ENCODE measurements at regions not wholly inside any gene's neighbourhood (a gene's known extent, or its start where the extent isn't known, plus 50 kb on each side); places are given as distances from the start of the nearest gene placed in this dataset.

GRCh38 chr6:78515271-78515670 lies 352.1 kb upstream of the IRAK1BP1 start:
- in situ Hi-C loops (cut with MboI; ENCODE audit: low sequenced_read_pairs), result no loop called here
- no peak overlapping the region for H2AFZ ChIP-seq (replicated peaks; ENCODE audit: low read length, poor library complexity)
- H3K9ac ChIP-seq (ENCODE audit: low read depth, low read length), result no peak overlapping the region
- H3K23ac ChIP-seq (ENCODE audit: low read depth, low read length), result no peak overlapping the region
- no peak overlapping the region for H3K4me3 ChIP-seq (ENCODE audit: insufficient read depth, low read depth, low read length)
- ATAC-seq (ENCODE audit: low read depth) (no peak), DNase-seq (no peak)
- no peak overlapping the region for H3K4me2 ChIP-seq (ENCODE audit: low read depth, low read length)
- H3K27me3 ChIP-seq (ENCODE audit: control insufficient read depth, insufficient read depth, low read length), result no peaks in the 10 kb centered on the region
- H4K5ac ChIP-seq (ENCODE audit: low read depth, low read length), result no peak overlapping the region
- no peak overlapping the region for H4K91ac ChIP-seq (ENCODE audit: insufficient read depth, low read depth, low read length)
- CTCF ChIA-PET, result interaction anchor here (0.6 kb wide), 1 partner anchor 97 kb away, joined by 3 read pairs; no protein-coding TSS in a partner anchor
- H4K8ac ChIP-seq (ENCODE audit: low read depth in 2 of 2, low read length in 2 of 2), result no peak overlapping the region
- no peak overlapping the region for H2BK120ac ChIP-seq (ENCODE audit: low read depth, low read length)
- POLR2A ChIA-PET (ENCODE audit: unreplicated experiment), result no interaction called here
- no peaks in the 10 kb centered on the region for H3K79me1 ChIP-seq (ENCODE audit: low read depth in 1 of 2, low read length in 2 of 2)
- TF ChIP-seq POLR2A (IDR thresholded peaks at IDR 0.05; ENCODE audit: low read depth, low read length) (no peak), FOS (IDR thresholded peaks at IDR 0.05; ENCODE audit: low read depth, low read length) (no peak), BHLHE40 (IDR thresholded peaks at IDR 0.05; ENCODE audit: low read depth, low read length) (no peak), RFX5 (IDR thresholded peaks at IDR 0.05; ENCODE audit: low read depth, low read length) (no peak), NFE2L2 (IDR thresholded peaks at IDR 0.05; ENCODE audit: low read depth, low read length) (no peak), CEBPB (IDR thresholded peaks at IDR 0.05; ENCODE audit: low read depth, low read length) (no peak), SMC3 (IDR thresholded peaks at IDR 0.05; ENCODE audit: low read depth, low read length) (no peak), MAZ (IDR thresholded peaks at IDR 0.05; ENCODE audit: borderline replicate concordance, low read depth, low read length) (no peak), ELK1 (IDR thresholded peaks at IDR 0.05; ENCODE audit: borderline replicate concordance, low read depth, low read length) (no peak), CTCF (conservative IDR thresholded peaks at IDR 0.05; ENCODE audit: low read depth, low read length) (no peak), USF2 (IDR thresholded peaks at IDR 0.05; ENCODE audit: low read depth, low read length) (no peak), RCOR1 (IDR thresholded peaks at IDR 0.05; ENCODE audit: insufficient replicate concordance, low read length) (no peak), CHD1 (IDR thresholded peaks at IDR 0.05; ENCODE audit: low read depth, low read length) (no peak), RAD21 (IDR thresholded peaks at IDR 0.05; ENCODE audit: low read length) (no peak), MAFK (IDR thresholded peaks at IDR 0.05; ENCODE audit: low read depth, low read length) (no peak), MXI1 (IDR thresholded peaks at IDR 0.05; ENCODE audit: borderline replicate concordance, low read depth, low read length) (no peak)
- no peak overlapping the region for H2BK20ac ChIP-seq (ENCODE audit: low read depth, low read length)
- no peak overlapping the region for H3K18ac ChIP-seq (ENCODE audit: low read depth, low read length)
- H2BK5ac ChIP-seq (ENCODE audit: low read depth, low read length, poor library complexity, severe bottlenecking), result no peak overlapping the region
- H2AK9ac ChIP-seq (replicated peaks; ENCODE audit: low read depth, low read length, poor library complexity), result no peak overlapping the region
- intact Hi-C loops (cut with micrococcal nuclease), result no loop called here
- dilution Hi-C loops (cut with HindIII; ENCODE audit: low sequenced_read_pairs, unreplicated experiment), result no loop called here
- no peaks in the 10 kb centered on the region for H3K36me3 ChIP-seq (ENCODE audit: control insufficient read depth, insufficient read depth, low read length)
- no peak overlapping the region for H3K14ac ChIP-seq (replicated peaks; ENCODE audit: low read depth, low read length)
- H3K9me1 ChIP-seq (ENCODE audit: insufficient read depth, low read length), result no peaks in the 10 kb centered on the region
- no TSS peak for BruUV-seq (replicated peaks)
- no peak overlapping the region for H3K4ac ChIP-seq (ENCODE audit: low read depth, low read length)
- no peak overlapping the region for H2AK5ac ChIP-seq (ENCODE audit: low read depth, low read length)
- no peaks in the 10 kb centered on the region for H3K4me1 ChIP-seq (ENCODE audit: control insufficient read depth, insufficient read depth, low read length)
- no peak overlapping the region for H3K27ac ChIP-seq (ENCODE audit: insufficient read depth, low read length)
- 0% methylated on average over 1 of the region's 2 CpGs; no CpG with 5 or more reads in 1 of the 2 experiments for WGBS, 2 experiments (ENCODE audit: extremely low coverage in 2 of 2, insufficient read length in 1 of 2)
- no peaks in the 10 kb centered on the region for H3K9me3 ChIP-seq (ENCODE audit: control insufficient read depth, insufficient read depth, low read length)
- no peak overlapping the region for H3K56ac ChIP-seq (ENCODE audit: extremely low read depth, insufficient read depth, low read length)
- H2BK15ac ChIP-seq (ENCODE audit: low read depth, low read length), result no peak overlapping the region
- H4K20me1 ChIP-seq (ENCODE audit: insufficient read depth, low read length), result no peaks in the 10 kb centered on the region

Data from IMR-90 (cell line).